ENCODE measurements at regions not wholly inside any gene's neighbourhood (a gene's known extent, or its start where the extent isn't known, plus 50 kb on each side); places are given as distances from the start of the nearest gene placed in this dataset.

- no peak for TF ChIP-seq CTCF (IDR thresholded peaks at IDR 0.05)
- intact Hi-C loops (cut with DNase I, micrococcal nuclease) = no loop called here
- DNase-seq = peak in 1 of 3 donors; percentile 16
- no peaks in the 10 kb centered on the region for H3K36me3 ChIP-seq (ENCODE audit: low read depth)
- no peaks in the 10 kb centered on the region for H3K9me3 ChIP-seq
- ATAC-seq = no peak
- peaks cover 18% of the 10 kb centered on the region for H3K4me1 ChIP-seq (ENCODE audit: low read depth)
- H3K4me3 ChIP-seq = no peak overlapping the region
Observed at GRCh38 chr15:31275331-31276262, 51.0 kb upstream of the KLF13 start.

- Histone ChIP-seq H3K4me1 (ENCODE audit: low read depth) (peaks cover 16% of the 10 kb centered on the region), H3K9me3 (no peaks in the 10 kb centered on the region), H3K36me3 (ENCODE audit: low read depth) (no peaks in the 10 kb centered on the region), H3K4me3 (no peak overlapping the region)
- TF ChIP-seq CTCF (IDR thresholded peaks at IDR 0.05) = no peak
- ATAC-seq = no peak
- DNase-seq = peak in 1 of 3 donors; percentile 3
- intact Hi-C loops (cut with DNase I, micrococcal nuclease) = no loop called here
Observed at GRCh38 chr15:31276596-31277298, 49.9 kb upstream of the KLF13 start.

All from mucosa of descending colon (tissue), 3 donors.